K562 (cell line): ENCODE measurements at regions not wholly inside any gene's neighbourhood (a gene's known extent, or its start where the extent isn't known, plus 50 kb on each side); places are given as distances from the start of the nearest gene placed in this dataset.

Source experiments
- ATAC-seq: fragments of 200-7000 bp; cut with Tn5 transposase; 3 replicates; pipeline ENCODE4 v1.9.1; 2020; ENCODE audit warnings: moderate library complexity
- BruUV-seq: library from RNA; stranded (reverse); fragments of 400-500 nt; replicated peaks from 2 replicates; lab custom pipeline; 2021; lab: Mats Ljungman, UMichigan
- CTCF ChIA-PET: fragments of 300-600 bp; formaldehyde crosslinking; extraction: SDS; loops from one replicate; lab custom pipeline; 2021; ENCODE audit warnings: low intra/inter-chr PET ratio; lab: Yijun Ruan, JAX
- POLR2A ChIA-PET: fragments of 300-600, 350-650 bp; sonication (Branson Sonifier 250); formaldehyde crosslinking; extraction: SDS; loops from one replicate; lab custom pipeline; 2021; ENCODE audit warnings: antibody characterized with exemption, inconsistent platforms; lab: Yijun Ruan, JAX
- DNase-seq, 4 experiments: peaks; one replicate each; pipeline versions ENCODE4 v3.0.0 to v3.0.0-alpha.2; 2011 to 2018; ENCODE audit warnings: low spot score in 3 of 4, mixed read lengths in 3 of 4; ENCODE audit errors: extremely low read depth in 1 of 4
- FAIRE-seq: peaks from 2 replicates; lab custom pipeline; 2011; peaks lifted over from hg19 to GRCh38; lab: Jason Lieb, UNC
- H2AFZ ChIP-seq: 2 replicates; pipeline ENCODE4 v1.6.0; 2011; ENCODE audit warnings: low read depth, low read length, control low read depth, inconsistent platforms
- H3K27ac ChIP-seq: fragments of 200-600 bp; 3 replicates; pipeline ENCODE4 v1.8.0; 2011; ENCODE audit warnings: low read depth, mild to moderate bottlenecking, control low read depth, inconsistent platforms, low read length, moderate library complexity, mixed read lengths; ENCODE audit errors: extremely low read depth
- H3K27me3 ChIP-seq, 2 experiments: fragments of 300-600 bp in 1 of 2; 2 replicates in 1 of 2; 3 replicates in 1 of 2; pipeline versions ENCODE4 v1.6.0 to v1.8.0; 2011; ENCODE audit warnings: inconsistent platforms in 2 of 2, low read length in 2 of 2, mild to moderate bottlenecking in 1 of 2, mixed read lengths in 1 of 2, moderate library complexity in 1 of 2; ENCODE audit not compliant: control insufficient read depth in 2 of 2, insufficient read depth in 2 of 2
- H3K36me3 ChIP-seq: fragments of 300-600 bp; 3 replicates; pipeline ENCODE4 v1.8.0; 2011; ENCODE audit warnings: mild to moderate bottlenecking, low read length, inconsistent platforms; ENCODE audit not compliant: control insufficient read depth, insufficient read depth
- H3K4me1 ChIP-seq, 2 experiments: fragments of 200-600 bp in 1 of 2; replicated peaks in 1 of 2; 2 replicates in 1 of 2; 3 replicates in 1 of 2; pipeline versions ENCODE4 v1.5.1 to v1.8.0; 2011; ENCODE audit warnings: inconsistent platforms in 2 of 2, low read length in 2 of 2, mild to moderate bottlenecking in 1 of 2, mixed read lengths in 1 of 2, moderate library complexity in 1 of 2; ENCODE audit not compliant: control insufficient read depth in 2 of 2, insufficient read depth in 2 of 2
- H3K4me2 ChIP-seq: 2 replicates; pipeline ENCODE4 v1.6.1; 2011; ENCODE audit warnings: low read length, control low read depth, inconsistent platforms, mixed read lengths; ENCODE audit not compliant: insufficient read depth
- H3K4me3 ChIP-seq: fragments of 200-600 bp; sonication (generic), shearing (Covaris generic); 2 replicates; pipeline ENCODE4 v1.5.1; 2016; ENCODE audit warnings: control low read depth, inconsistent platforms
- H3K79me2 ChIP-seq: fragments of 200-600 bp; 3 replicates; pipeline ENCODE4 v1.8.0; 2011; ENCODE audit warnings: low read length, inconsistent platforms; ENCODE audit not compliant: control insufficient read depth, insufficient read depth
- H3K9ac ChIP-seq, 2 experiments: 2 replicates each; pipeline versions ENCODE4 v1.6.0 to v1.6.1; 2011; ENCODE audit warnings: low read depth in 2 of 2, low read length in 2 of 2, control low read depth in 1 of 2, inconsistent platforms in 1 of 2, mild to moderate bottlenecking in 1 of 2, mixed read lengths in 1 of 2; ENCODE audit not compliant: insufficient read depth in 1 of 2
- H3K9me1 ChIP-seq: one replicate; pipeline ENCODE4 v1.6.0; 2011; ENCODE audit warnings: inconsistent platforms, mild to moderate bottlenecking, low read length, moderate library complexity; ENCODE audit not compliant: control insufficient read depth, insufficient read depth
- H3K9me3 ChIP-seq: replicated peaks from 2 replicates; pipeline ENCODE4 v1.5.1; 2011; ENCODE audit warnings: low read depth, low read length, inconsistent platforms; ENCODE audit not compliant: control insufficient read depth, insufficient read depth
- H4K20me1 ChIP-seq: replicated peaks from 2 replicates; pipeline ENCODE4 v1.6.1; 2011; ENCODE audit warnings: low read length, inconsistent platforms, mixed read lengths; ENCODE audit not compliant: control insufficient read depth, insufficient read depth
- ARHGAP35 ChIP-seq: fragments of 450-650 bp; IDR thresholded peaks from 2 replicates; pipeline ENCODE4 v1.6.1; 2018; ENCODE audit not compliant: partially characterized antibody
- CBFA2T3 ChIP-seq: fragments of 450-650 bp; IDR thresholded peaks from 2 replicates; pipeline ENCODE4 v1.6.1; 2017
- HIVEP1 ChIP-seq: fragments of 250-450 bp; sonication (Bioruptor Pico); IDR thresholded peaks from 2 replicates; pipeline ENCODE4 v1.4.0; 2020; ENCODE audit warnings: mild to moderate bottlenecking
- MTF1 ChIP-seq: fragments of 250-450 bp; sonication (Bioruptor Pico); IDR thresholded peaks from 2 replicates; pipeline ENCODE4 v1.9.0; 2021; ENCODE audit warnings: moderate library complexity, mild to moderate bottlenecking, inconsistent platforms, borderline replicate concordance
- RERE ChIP-seq: sonication (generic); formaldehyde crosslinking; IDR thresholded peaks from 2 replicates; pipeline ENCODE4 v1.8.0; 2023; ENCODE audit warnings: missing genetic modification reagents, mild to moderate bottlenecking, borderline replicate concordance
- TEAD4 ChIP-seq, 2 experiments: sonication (generic) in 1 of 2; formaldehyde crosslinking in 1 of 2; IDR thresholded peaks; 2 replicates each; pipeline versions ENCODE4 v1.6.1 to v1.8.0; 2012 to 2022; ENCODE audit warnings: borderline replicate concordance in 1 of 2, inconsistent platforms in 1 of 2, low read length in 1 of 2, mild to moderate bottlenecking in 1 of 2, missing genetic modification reagents in 1 of 2
- ZBTB17 ChIP-seq: fragments of 450-650 bp; formaldehyde crosslinking; IDR thresholded peaks from 2 replicates; pipeline ENCODE4 v1.4.0; 2020; ENCODE audit warnings: mild to moderate bottlenecking
- ZNF764 ChIP-seq: fragments of 250-450 bp; sonication (Bioruptor Pico); IDR thresholded peaks from 2 replicates; pipeline ENCODE4 v1.4.0; 2020; ENCODE audit warnings: low read depth, mild to moderate bottlenecking, moderate library complexity
- ZNF77 ChIP-seq: fragments of 250-450 bp; sonication (Bioruptor Pico); IDR thresholded peaks from 2 replicates; pipeline ENCODE4 v1.5.0; 2020
- WGBS: fragments of 100-300 bp; shearing (Covaris generic); methylation state at CpG from one replicate; pipeline ENCODE4 v1.1.6; 2016; ENCODE audit warnings: low coverage, mixed read lengths; ENCODE audit not compliant: insufficient coverage; ENCODE audit errors: missing lambda C conversion rate; 5-methylcytosine and 5-hydroxymethylcytosine counted together
- in situ Hi-C: fragments of 300-500 bp; cut with MboI; formaldehyde crosslinking; loops from 4 replicates; pipeline ENCODE4 v1.15.0; 2018; ENCODE audit warnings: inconsistent platforms, mixed read lengths
- intact Hi-C: fragments of 100-400 bp; cut with micrococcal nuclease; formaldehyde crosslinking; loops from 2 replicates; pipeline ENCODE4 v1.14.2; 2022

DNA sequence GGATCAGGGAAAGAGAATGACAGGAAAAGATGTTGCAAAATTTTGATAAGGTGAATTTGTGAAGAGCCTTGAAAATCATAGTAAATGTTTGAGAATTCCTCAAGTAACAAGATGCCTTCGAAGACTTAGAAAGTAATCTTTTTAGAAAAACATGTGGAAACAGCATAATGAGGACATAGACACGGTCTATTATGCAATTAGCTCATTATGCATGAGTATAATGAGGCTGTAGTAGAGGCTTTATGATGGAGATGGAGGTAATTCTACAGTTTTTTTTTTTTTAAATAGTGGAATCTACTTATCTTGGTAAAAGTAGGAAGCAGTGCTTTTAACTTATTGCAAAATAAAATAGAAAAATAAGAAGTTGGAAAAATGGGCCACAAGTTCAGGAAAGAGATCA, 1329.1 kb upstream of the SPRY2 start:
- Histone ChIP-seq H3K36me3 (no peaks in the 10 kb centered on the region), H3K4me3 (no peak overlapping the region), H3K79me2 (no peaks in the 10 kb centered on the region), H3K9ac (no peak overlapping the region), H3K27me3 (no peaks in the 10 kb centered on the region), H2AFZ (no peak overlapping the region), H4K20me1 (no peaks in the 10 kb centered on the region), H3K27ac (no peak overlapping the region), H3K9me1 (no peaks in the 10 kb centered on the region), H3K4me2 (no peak overlapping the region), H3K9me3 (no peaks in the 10 kb centered on the region), H3K4me1 (no peaks in the 10 kb centered on the region)
- in situ Hi-C loops: no loop called here
- BruUV-seq: no TSS peak
- CTCF ChIA-PET: no interaction called here
- intact Hi-C loops: no loop called here
- WGBS: 0% methylated on average over 2 of the region's 2 CpGs
- POLR2A ChIA-PET: no interaction called here
- ATAC-seq (no peak), DNase-seq (no peak), FAIRE-seq (no peak)
- TF ChIP-seq ZBTB17 (CRISPR knock-in tag) (no peak), CBFA2T3 (no peak), ARHGAP35 (no peak), MTF1 (CRISPR knock-in tag) (no peak), TEAD4 (IDR thresholded peaks at IDR 0.05; ENCODE audit: low read length) (no peak), TEAD4 (CRISPR knock-in tag; IDR thresholded peaks at IDR 0.05; ENCODE audit: borderline replicate concordance) (no peak), ZNF77 (no peak), HIVEP1 (CRISPR knock-in tag) (no peak), ZNF764 (no peak), RERE (CRISPR knock-in tag) (no peak)
